GM20000 (cell line): ENCODE measurements at regions not wholly inside any gene's neighbourhood (a gene's known extent, or its start where the extent isn't known, plus 50 kb on each side); places are given as distances from the start of the nearest gene placed in this dataset.

Experiments used
- DNase-seq: peaks from one replicate; pipeline ENCODE4 v3.0.0; 2012; ENCODE audit warnings: low spot score
- CTCF ChIP-seq: IDR thresholded peaks from 2 replicates; pipeline ENCODE4 v1.5.1; 2012; ENCODE audit warnings: mild to moderate bottlenecking, control low read depth; ENCODE audit errors: extremely low read depth, missing control alignments

GRCh38 chr3:72344236-72344635 is 504.0 kb downstream of the SHQ1 start:
- DNase-seq = no peak
- no peak for TF ChIP-seq CTCF

- TF ChIP-seq CTCF = no peak
- no peak for DNase-seq
Observed at GRCh38 chr3:72343078-72343477, 505.2 kb downstream of the SHQ1 start.

- DNase-seq = no peak
- no peak for TF ChIP-seq CTCF
Observed at GRCh38 chr3:72342450-72342849, 505.8 kb downstream of the SHQ1 start.

- TF ChIP-seq CTCF = no peak
- DNase-seq = no peak
Observed at GRCh38 chr3:72341920-72342319, 506.3 kb downstream of the SHQ1 start.

- no peak for TF ChIP-seq CTCF
- no peak for DNase-seq
Observed at GRCh38 chr3:72341380-72341770, 506.9 kb downstream of the SHQ1 start.

- no peak for TF ChIP-seq CTCF
- peak; percentile 55 for DNase-seq
Observed at GRCh38 chr3:72340476-72341379, 507.5 kb downstream of the SHQ1 start.

- no peak for DNase-seq
Observed at GRCh38 chr3:72340056-72340455, 508.2 kb downstream of the SHQ1 start.

More at GRCh38 chr3:72340056-72340455, 508.2 kb downstream of the SHQ1 start:
- TF ChIP-seq CTCF = no peak
